H1 (cell line): ENCODE measurements at regions not wholly inside any gene's neighbourhood (a gene's known extent, or its start where the extent isn't known, plus 50 kb on each side); places are given as distances from the start of the nearest gene placed in this dataset.
"Not testable (repeated sequence)": the region's sequence is repeated elsewhere in the genome, so short reads cannot be mapped to it uniquely, and the experiment has no call there.

Experiments used
- CTCF ChIA-PET: fragments of 300-600 bp; sonication (Branson Sonifier 250); formaldehyde crosslinking; loops from one replicate; lab custom pipeline; 2021; ENCODE audit not compliant: partially characterized antibody; lab: Charles Lee
- POLR2A ChIA-PET: fragments of 300-600 bp; sonication (Branson Sonifier 250); formaldehyde crosslinking; loops from one replicate; lab custom pipeline; 2021; ENCODE audit warnings: inconsistent platforms; ENCODE audit not compliant: partially characterized antibody; lab: Charles Lee
- DNase-seq, 2 experiments: peaks; one replicate each; pipeline versions ENCODE4 v3.0.0 to v3.0.0-alpha.2; 2010 to 2022; ENCODE audit warnings: low spot score in 2 of 2, low read depth in 1 of 2, mixed read lengths in 1 of 2
- FAIRE-seq: peaks from 2 replicates; lab custom pipeline; 2011; peaks lifted over from hg19 to GRCh38; lab: Jason Lieb, UNC
- H2AFZ ChIP-seq: 2 replicates; pipeline ENCODE4 v1.8.1; 2012; ENCODE audit warnings: low read length, inconsistent platforms
- H2AK5ac ChIP-seq: 2 replicates; pipeline ENCODE4 v1.6.1; 2013; ENCODE audit warnings: low read depth, low read length
- H2BK120ac ChIP-seq: replicated peaks from 2 replicates; pipeline ENCODE3; 2013; ENCODE audit warnings: low read depth, low read length, inconsistent platforms
- H2BK12ac ChIP-seq: 2 replicates; pipeline ENCODE4 v1.6.1; 2013; ENCODE audit warnings: low read depth, low read length
- H2BK15ac ChIP-seq: 2 replicates; pipeline ENCODE4 v1.6.1; 2013; ENCODE audit warnings: low read length
- H2BK20ac ChIP-seq: 2 replicates; pipeline ENCODE4 v1.6.1; 2013; ENCODE audit warnings: low read length
- H2BK5ac ChIP-seq: 2 replicates; pipeline ENCODE4 v1.6.1; 2013; ENCODE audit warnings: low read depth, low read length
- H3K14ac ChIP-seq: 2 replicates; pipeline ENCODE4 v1.6.1; 2013; ENCODE audit warnings: inconsistent platforms; ENCODE audit not compliant: insufficient read length
- H3K18ac ChIP-seq: 2 replicates; pipeline ENCODE4 v1.6.1; 2013; ENCODE audit warnings: low read length; ENCODE audit errors: extremely low read depth
- H3K23ac ChIP-seq: 2 replicates; pipeline ENCODE4 v1.6.1; 2013; ENCODE audit warnings: inconsistent platforms; ENCODE audit not compliant: insufficient read length
- H3K23me2 ChIP-seq: 2 replicates; pipeline ENCODE4 v1.6.1; 2013; ENCODE audit warnings: low read depth, low read length
- H3K27ac ChIP-seq: 2 replicates; pipeline ENCODE4 v1.6.1; 2011; ENCODE audit warnings: low read depth, low read length, inconsistent platforms
- H3K27me3 ChIP-seq, 4 experiments: replicated peaks in 1 of 4; 1 replicate in 1 of 4; 2 replicates in 3 of 4; pipeline versions ENCODE4 v1.6.1 to v1.8.1; 2011 to 2013; ENCODE audit warnings: low read length in 3 of 4, mild to moderate bottlenecking in 3 of 4, inconsistent platforms in 2 of 4, mixed read lengths in 2 of 4, moderate library complexity in 1 of 4; ENCODE audit not compliant: control insufficient read depth in 3 of 4, insufficient read depth in 3 of 4; ENCODE audit errors: extremely low read depth in 1 of 4
- H3K36me3 ChIP-seq, 4 experiments: 2 replicates each; pipeline versions ENCODE4 v1.6.1 to v1.8.1; 2011 to 2013; ENCODE audit warnings: mild to moderate bottlenecking in 4 of 4, low read length in 3 of 4, moderate library complexity in 2 of 4, control low read depth in 1 of 4, inconsistent platforms in 1 of 4; ENCODE audit not compliant: insufficient read depth in 4 of 4, control insufficient read depth in 2 of 4
- H3K4ac ChIP-seq: replicated peaks from 2 replicates; pipeline ENCODE3; 2013; ENCODE audit warnings: low read length, low read depth, mixed read lengths, inconsistent platforms; ENCODE audit not compliant: insufficient read length
- H3K4me1 ChIP-seq, 4 experiments: replicated peaks in 1 of 4; 1 replicate in 1 of 4; 2 replicates in 3 of 4; pipeline versions ENCODE4 v1.6.1 to v1.8.1; 2011 to 2013; ENCODE audit warnings: low read length in 3 of 4, inconsistent platforms in 2 of 4, mixed read lengths in 1 of 4; ENCODE audit not compliant: insufficient read depth in 4 of 4, control insufficient read depth in 3 of 4
- H3K4me2 ChIP-seq, 2 experiments: 2 replicates each; pipeline versions ENCODE4 v1.6.1 to v1.8.1; 2011 to 2013; ENCODE audit warnings: low read depth in 2 of 2, low read length in 2 of 2, control low read depth in 1 of 2, inconsistent platforms in 1 of 2, mild to moderate bottlenecking in 1 of 2; ENCODE audit not compliant: insufficient read depth in 1 of 2
- H3K4me3 ChIP-seq, 4 experiments: fragments of 200-600, 300-600 bp in 1 of 4; sonication (generic), shearing (Covaris generic), sonication (Bioruptor Twin) in 1 of 4; 2 replicates each; pipeline versions ENCODE4 v1.5.1 to v1.8.1; 2011 to 2016; ENCODE audit warnings: low read length in 4 of 4, low read depth in 3 of 4, control low read depth in 2 of 4, inconsistent platforms in 2 of 4, mild to moderate bottlenecking in 2 of 4, mixed read lengths in 1 of 4, moderate library complexity in 1 of 4; ENCODE audit not compliant: insufficient read depth in 2 of 4; ENCODE audit errors: extremely low read depth in 1 of 4
- H3K56ac ChIP-seq: replicated peaks from 2 replicates; pipeline ENCODE3; 2013; ENCODE audit warnings: low read depth, mild to moderate bottlenecking, mixed read lengths, low read length, inconsistent platforms; ENCODE audit not compliant: insufficient read length
- H3K79me1 ChIP-seq: 2 replicates; pipeline ENCODE4 v1.6.1; 2013; ENCODE audit warnings: low read depth, low read length, control low read depth
- H3K79me2 ChIP-seq, 2 experiments: 2 replicates each; pipeline versions ENCODE4 v1.6.1 to v1.8.1; 2012 to 2013; ENCODE audit warnings: low read length in 2 of 2, mild to moderate bottlenecking in 2 of 2, inconsistent platforms in 1 of 2; ENCODE audit not compliant: insufficient read depth in 2 of 2, control insufficient read depth in 1 of 2
- H3K9ac ChIP-seq, 4 experiments: replicated peaks in 1 of 4; 1 replicate in 1 of 4; 2 replicates in 3 of 4; pipeline versions ENCODE4 v1.6.1 to v1.8.1; 2011 to 2013; ENCODE audit warnings: low read depth in 3 of 4, low read length in 3 of 4, control low read depth in 2 of 4, mild to moderate bottlenecking in 2 of 4, moderate library complexity in 2 of 4, inconsistent platforms in 1 of 4; ENCODE audit errors: extremely low read depth in 1 of 4
- H3K9me3 ChIP-seq, 2 experiments: 2 replicates each; pipeline versions ENCODE4 v1.6.1 to v1.8.1; 2012 to 2013; ENCODE audit warnings: mild to moderate bottlenecking in 2 of 2, moderate library complexity in 2 of 2, control low read depth in 1 of 2, inconsistent platforms in 1 of 2, low read depth in 1 of 2, low read length in 1 of 2, mixed read lengths in 1 of 2; ENCODE audit not compliant: insufficient read depth in 2 of 2
- H4K20me1 ChIP-seq, 2 experiments: replicated peaks in 1 of 2; 2 replicates each; pipeline versions ENCODE3 to v1.8.1; 2011 to 2013; ENCODE audit warnings: inconsistent platforms in 2 of 2, low read length in 2 of 2, mild to moderate bottlenecking in 1 of 2; ENCODE audit not compliant: insufficient read depth in 2 of 2, control insufficient read depth in 1 of 2
- H4K5ac ChIP-seq: 2 replicates; pipeline ENCODE4 v1.6.1; 2013; ENCODE audit warnings: low read length, low read depth, mixed read lengths, inconsistent platforms; ENCODE audit not compliant: insufficient read length
- H4K8ac ChIP-seq: 2 replicates; pipeline ENCODE4 v1.8.0; 2013; ENCODE audit warnings: mild to moderate bottlenecking, moderate library complexity, low read length, inconsistent platforms; ENCODE audit not compliant: insufficient read depth; ENCODE audit errors: extremely low read depth
- H4K91ac ChIP-seq: replicated peaks from 2 replicates; pipeline ENCODE3; 2013; ENCODE audit warnings: low read length, mixed read lengths, inconsistent platforms; ENCODE audit not compliant: insufficient read length
- WGBS, 2 experiments: shearing (Covaris generic) in 1 of 2; methylation state at CpG; one replicate each; pipeline versions ENCODE4 v1.1.6 to v1.1.7; 2013 to 2015; ENCODE audit warnings: low lambda C conversion rate in 2 of 2, mixed read lengths in 2 of 2, inconsistent platforms in 1 of 2, low coverage in 1 of 2, missing lambda C conversion rate in 1 of 2; ENCODE audit not compliant: insufficient replicate concordance in 2 of 2, insufficient coverage in 1 of 2, insufficient read length in 1 of 2; ENCODE audit errors: extremely low coverage in 1 of 2, missing lambda C conversion rate in 1 of 2; 5-methylcytosine and 5-hydroxymethylcytosine counted together

GRCh38 chr9:65405766-65406165 lies 120.8 kb upstream of the FOXD4L5 start:
- H3K23me2 ChIP-seq, H3K4me3 ChIP-seq, H3K79me2 ChIP-seq, DNase-seq, H2AK5ac ChIP-seq, H3K4me2 ChIP-seq, H3K4ac ChIP-seq, H3K27me3 ChIP-seq, POLR2A ChIA-PET, H2BK15ac ChIP-seq, H3K23ac ChIP-seq, H2BK20ac ChIP-seq, H3K4me1 ChIP-seq, H3K79me1 ChIP-seq, CTCF ChIA-PET, H3K9ac ChIP-seq, H3K36me3 ChIP-seq, H2AFZ ChIP-seq, H4K5ac ChIP-seq, H3K27ac ChIP-seq, H3K18ac ChIP-seq, H4K20me1 ChIP-seq, H3K14ac ChIP-seq, H3K56ac ChIP-seq, H4K91ac ChIP-seq, H2BK12ac ChIP-seq, H2BK120ac ChIP-seq, H2BK5ac ChIP-seq, FAIRE-seq, H4K8ac ChIP-seq: not testable (repeated sequence)
- peaks cover 0 to 81% of the 10 kb centered on the region in 2 experiments; a peak in 2 of 4 replicates for H3K9me3 ChIP-seq
- WGBS, 2 experiments, result 74% methylated on average over 4 of the region's 11 CpGs; no CpG with 5 or more reads in 1 of the 2 experiments
